ENCODE measurements at regions not wholly inside any gene's neighbourhood (a gene's known extent, or its start where the extent isn't known, plus 50 kb on each side); places are given as distances from the start of the nearest gene placed in this dataset.

GRCh38 chr9:106691627-106692026 is 171.3 kb upstream of the ZNF462 start:
- DNase-seq (ENCODE audit: low read depth): no peak
- no peak overlapping the region for H3K4me3 ChIP-seq (ENCODE audit: low read length)
- TF ChIP-seq CTCF (conservative IDR thresholded peaks at IDR 0.05; ENCODE audit: low read depth, low read length): no peak

GRCh38 chr9:106693558-106693957 is 169.4 kb upstream of the ZNF462 start:
- no peak overlapping the region for H3K4me3 ChIP-seq (ENCODE audit: low read length)
- no peak for DNase-seq (ENCODE audit: low read depth)
- TF ChIP-seq CTCF (conservative IDR thresholded peaks at IDR 0.05; ENCODE audit: low read depth, low read length): no peak

GRCh38 chr9:106696804-106697203 is 166.2 kb upstream of the ZNF462 start:
- no peak for TF ChIP-seq CTCF (conservative IDR thresholded peaks at IDR 0.05; ENCODE audit: low read depth, low read length)
- H3K4me3 ChIP-seq (ENCODE audit: low read length): no peak overlapping the region
- DNase-seq (ENCODE audit: low read depth): no peak

GRCh38 chr9:106697390-106697749 is 165.6 kb upstream of the ZNF462 start:
- no peak overlapping the region for H3K4me3 ChIP-seq (ENCODE audit: low read length)
- DNase-seq (ENCODE audit: low read depth): no peak
- TF ChIP-seq CTCF (conservative IDR thresholded peaks at IDR 0.05; ENCODE audit: low read depth, low read length): no peak

GRCh38 chr9:106697750-106698502 is 165.0 kb upstream of the ZNF462 start:
- TF ChIP-seq CTCF (conservative IDR thresholded peaks at IDR 0.05; ENCODE audit: low read depth, low read length): no peak
- peak; percentile 41 for DNase-seq (ENCODE audit: low read depth)
- peak overlapping the region; percentile 38 for H3K4me3 ChIP-seq (ENCODE audit: low read length)

GRCh38 chr9:106700676-106701075 is 162.3 kb upstream of the ZNF462 start:
- H3K4me3 ChIP-seq (ENCODE audit: low read length): no peak overlapping the region
- TF ChIP-seq CTCF (conservative IDR thresholded peaks at IDR 0.05; ENCODE audit: low read depth, low read length): no peak
- no peak for DNase-seq (ENCODE audit: low read depth)

- TF ChIP-seq CTCF (conservative IDR thresholded peaks at IDR 0.05; ENCODE audit: low read depth, low read length): no peak
- DNase-seq (ENCODE audit: low read depth): no peak
- H3K4me3 ChIP-seq (ENCODE audit: low read length): no peak overlapping the region
Measured at GRCh38 chr9:106701611-106702010, 161.4 kb upstream of the ZNF462 start.
